Dermis microvascular lymphatic vessel endothelial cell (primary cell): ENCODE measurements at regions not wholly inside any gene's neighbourhood (a gene's known extent, or its start where the extent isn't known, plus 50 kb on each side); places are given as distances from the start of the nearest gene placed in this dataset.

ENCODE experiments used
- DNase-seq, 2 donors: peaks; one replicate each; pipeline versions ENCODE4 v3.0.0 to v3.0.0-alpha.2; 2010; ENCODE audit warnings: low read depth in 2 of 2

- DNase-seq, result no peak
Measured at GRCh38 chr12:124370384-124370783, 75.5 kb downstream of the RFLNA start.

GRCh38 chr12:124369827-124370378, 75.0 kb downstream of the RFLNA start:
- peak in 1 of 2 donors; percentile 15 for DNase-seq

GRCh38 chr12:124369055-124369826, 74.3 kb downstream of the RFLNA start:
- DNase-seq, result peak; percentile 80 to 92

- DNase-seq, result no peak
Measured at GRCh38 chr12:124368421-124369032, 73.6 kb downstream of the RFLNA start.

- DNase-seq, result no peak
Measured at GRCh38 chr12:124365726-124366430, 71.0 kb downstream of the RFLNA start.
